ENCODE measurements at regions not wholly inside any gene's neighbourhood (a gene's known extent, or its start where the extent isn't known, plus 50 kb on each side); places are given as distances from the start of the nearest gene placed in this dataset.

DNA sequence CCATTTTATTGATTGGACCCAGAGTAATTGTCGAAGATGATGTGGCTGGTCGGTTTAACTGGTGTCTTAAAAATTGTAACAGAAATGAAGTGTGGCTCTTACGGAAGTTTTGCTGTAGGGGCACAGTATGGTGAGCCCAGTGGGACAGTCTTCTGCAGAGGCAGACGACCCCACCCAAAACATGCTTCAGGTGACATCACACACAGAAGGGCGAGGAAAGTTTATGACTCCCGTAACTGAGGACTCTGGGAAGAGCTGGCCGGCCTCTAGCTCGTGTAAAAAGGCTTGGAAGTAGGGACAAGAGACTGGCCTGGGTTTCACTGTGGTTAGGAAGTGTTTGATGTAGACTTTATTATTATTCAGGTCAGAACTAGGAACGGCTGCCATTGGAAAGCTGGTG is 73.3 kb downstream of the HTR5A start (continued):
- no peak for TF ChIP-seq NANOG (IDR thresholded peaks at IDR 0.05; ENCODE audit: borderline replicate concordance)
- TF ChIP-seq, protein P1, sequence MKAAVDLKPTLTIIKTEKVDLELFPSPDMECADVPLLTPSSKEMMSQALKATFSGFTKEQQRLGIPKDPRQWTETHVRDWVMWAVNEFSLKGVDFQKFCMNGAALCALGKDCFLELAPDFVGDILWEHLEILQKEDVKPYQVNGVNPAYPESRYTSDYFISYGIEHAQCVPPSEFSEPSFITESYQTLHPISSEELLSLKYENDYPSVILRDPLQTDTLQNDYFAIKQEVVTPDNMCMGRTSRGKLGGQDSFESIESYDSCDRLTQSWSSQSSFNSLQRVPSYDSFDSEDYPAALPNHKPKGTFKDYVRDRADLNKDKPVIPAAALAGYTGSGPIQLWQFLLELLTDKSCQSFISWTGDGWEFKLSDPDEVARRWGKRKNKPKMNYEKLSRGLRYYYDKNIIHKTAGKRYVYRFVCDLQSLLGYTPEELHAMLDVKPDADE (IDR thresholded peaks at IDR 0.05) = no peak
- TF ChIP-seq, protein P2, sequence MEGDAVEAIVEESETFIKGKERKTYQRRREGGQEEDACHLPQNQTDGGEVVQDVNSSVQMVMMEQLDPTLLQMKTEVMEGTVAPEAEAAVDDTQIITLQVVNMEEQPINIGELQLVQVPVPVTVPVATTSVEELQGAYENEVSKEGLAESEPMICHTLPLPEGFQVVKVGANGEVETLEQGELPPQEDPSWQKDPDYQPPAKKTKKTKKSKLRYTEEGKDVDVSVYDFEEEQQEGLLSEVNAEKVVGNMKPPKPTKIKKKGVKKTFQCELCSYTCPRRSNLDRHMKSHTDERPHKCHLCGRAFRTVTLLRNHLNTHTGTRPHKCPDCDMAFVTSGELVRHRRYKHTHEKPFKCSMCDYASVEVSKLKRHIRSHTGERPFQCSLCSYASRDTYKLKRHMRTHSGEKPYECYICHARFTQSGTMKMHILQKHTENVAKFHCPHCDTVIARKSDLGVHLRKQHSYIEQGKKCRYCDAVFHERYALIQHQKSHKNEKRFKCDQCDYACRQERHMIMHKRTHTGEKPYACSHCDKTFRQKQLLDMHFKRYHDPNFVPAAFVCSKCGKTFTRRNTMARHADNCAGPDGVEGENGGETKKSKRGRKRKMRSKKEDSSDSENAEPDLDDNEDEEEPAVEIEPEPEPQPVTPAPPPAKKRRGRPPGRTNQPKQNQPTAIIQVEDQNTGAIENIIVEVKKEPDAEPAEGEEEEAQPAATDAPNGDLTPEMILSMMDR (conservative IDR thresholded peaks at IDR 0.05; ENCODE audit: low read depth in 2 of 2) = no peak
- no peak for TF ChIP-seq JUNB (IDR thresholded peaks at IDR 0.05; ENCODE audit: unreplicated experiment)
- no peak for TF ChIP-seq CREB1 (CRISPR knock-in tag; IDR thresholded peaks at IDR 0.05; ENCODE audit: low read depth)
- TF ChIP-seq POLR2AphosphoS5 (IDR thresholded peaks at IDR 0.05; ENCODE audit: low read depth) = no peak
- no peak for TF ChIP-seq STAT1 (IDR thresholded peaks at IDR 0.05; ENCODE audit: unreplicated experiment)
- TF ChIP-seq, protein P3, sequence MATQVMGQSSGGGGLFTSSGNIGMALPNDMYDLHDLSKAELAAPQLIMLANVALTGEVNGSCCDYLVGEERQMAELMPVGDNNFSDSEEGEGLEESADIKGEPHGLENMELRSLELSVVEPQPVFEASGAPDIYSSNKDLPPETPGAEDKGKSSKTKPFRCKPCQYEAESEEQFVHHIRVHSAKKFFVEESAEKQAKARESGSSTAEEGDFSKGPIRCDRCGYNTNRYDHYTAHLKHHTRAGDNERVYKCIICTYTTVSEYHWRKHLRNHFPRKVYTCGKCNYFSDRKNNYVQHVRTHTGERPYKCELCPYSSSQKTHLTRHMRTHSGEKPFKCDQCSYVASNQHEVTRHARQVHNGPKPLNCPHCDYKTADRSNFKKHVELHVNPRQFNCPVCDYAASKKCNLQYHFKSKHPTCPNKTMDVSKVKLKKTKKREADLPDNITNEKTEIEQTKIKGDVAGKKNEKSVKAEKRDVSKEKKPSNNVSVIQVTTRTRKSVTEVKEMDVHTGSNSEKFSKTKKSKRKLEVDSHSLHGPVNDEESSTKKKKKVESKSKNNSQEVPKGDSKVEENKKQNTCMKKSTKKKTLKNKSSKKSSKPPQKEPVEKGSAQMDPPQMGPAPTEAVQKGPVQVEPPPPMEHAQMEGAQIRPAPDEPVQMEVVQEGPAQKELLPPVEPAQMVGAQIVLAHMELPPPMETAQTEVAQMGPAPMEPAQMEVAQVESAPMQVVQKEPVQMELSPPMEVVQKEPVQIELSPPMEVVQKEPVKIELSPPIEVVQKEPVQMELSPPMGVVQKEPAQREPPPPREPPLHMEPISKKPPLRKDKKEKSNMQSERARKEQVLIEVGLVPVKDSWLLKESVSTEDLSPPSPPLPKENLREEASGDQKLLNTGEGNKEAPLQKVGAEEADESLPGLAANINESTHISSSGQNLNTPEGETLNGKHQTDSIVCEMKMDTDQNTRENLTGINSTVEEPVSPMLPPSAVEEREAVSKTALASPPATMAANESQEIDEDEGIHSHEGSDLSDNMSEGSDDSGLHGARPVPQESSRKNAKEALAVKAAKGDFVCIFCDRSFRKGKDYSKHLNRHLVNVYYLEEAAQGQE (IDR thresholded peaks at IDR 0.05; ENCODE audit: unreplicated experiment) = no peak
- no peak for TF ChIP-seq EZH2 (IDR thresholded peaks at IDR 0.05; ENCODE audit: low read depth, unreplicated experiment)
- TF ChIP-seq EZH2phosphoT487 (IDR thresholded peaks at IDR 0.05; ENCODE audit: unreplicated experiment) = no peak
- TF ChIP-seq ZNF331 (CRISPR knock-in tag; IDR thresholded peaks at IDR 0.05; ENCODE audit: low read depth) = no peak

DNA sequence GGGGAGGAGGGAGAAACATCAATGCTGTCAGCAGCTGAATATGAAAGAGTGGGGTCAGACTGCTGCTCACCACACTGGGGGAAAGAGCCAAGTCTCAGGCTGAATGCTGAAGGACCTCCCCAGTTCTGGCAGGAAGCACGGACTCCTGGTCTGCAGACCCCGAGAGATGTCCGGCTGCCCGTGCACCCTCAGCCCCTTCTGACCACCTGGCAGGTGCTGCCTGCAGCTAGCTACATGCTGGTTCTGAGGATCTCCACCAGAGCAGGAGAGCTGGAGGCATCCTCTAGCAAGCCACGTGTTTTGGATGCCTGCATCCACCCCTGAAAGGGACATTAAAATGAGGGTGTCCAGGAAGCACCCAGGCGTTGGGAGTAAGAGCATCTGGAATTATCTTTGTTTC is 74.2 kb downstream of the HTR5A start:
- Histone ChIP-seq H3K4me2 (no peak overlapping the region), H2AFZ (no peak overlapping the region), H3K4me1 (ENCODE audit: insufficient read depth) (no peaks in the 10 kb centered on the region), H3K27me3 (ENCODE audit: insufficient read depth) (no peaks in the 10 kb centered on the region), H3K4me3 (no peak overlapping the region), H4K20me1 (replicated peaks; ENCODE audit: insufficient read depth) (no peaks in the 10 kb centered on the region), H3K79me2 (replicated peaks; ENCODE audit: insufficient read depth) (no peaks in the 10 kb centered on the region), H3K9me2 (ENCODE audit: insufficient read depth) (no peaks in the 10 kb centered on the region), H3F3A (replicated peaks; ENCODE audit: low read depth) (no peaks in the 10 kb centered on the region), H3K27ac (ENCODE audit: low read depth) (no peak overlapping the region), H3K36me3 (ENCODE audit: insufficient read depth) (no peaks in the 10 kb centered on the region)
- Mint-ChIP-seq H3K4me3 (no peak overlapping the region), H3K27me3 (ENCODE audit: insufficient read depth, low read depth, poor library complexity) (peaks cover 8% of the 10 kb centered on the region), H3K27ac (no peak overlapping the region), H3K36me3 (ENCODE audit: low read depth) (no peaks in the 10 kb centered on the region; the same call in 2 of the 3 replicates), H3K4me1 (peaks cover 5% of the 10 kb centered on the region; the same call in 2 of the 3 replicates), H3K9me3 (peaks cover 3% of the 10 kb centered on the region; the same call in 2 of the 3 replicates)
- TF ChIP-seq, protein P2 (conservative IDR thresholded peaks at IDR 0.05; ENCODE audit: low read depth in 2 of 2) = no peak
- TF ChIP-seq POLR2AphosphoS5 (IDR thresholded peaks at IDR 0.05; ENCODE audit: low read depth) (no peak), CREB1 (CRISPR knock-in tag; IDR thresholded peaks at IDR 0.05; ENCODE audit: low read depth) (no peak)
- ATAC-seq = no peak
- DNase-seq (ENCODE audit: low spot score) = no peak

All from GM23338 (cell line).